ENCODE measurements at regions not wholly inside any gene's neighbourhood (a gene's known extent, or its start where the extent isn't known, plus 50 kb on each side); places are given as distances from the start of the nearest gene placed in this dataset.

DNA sequence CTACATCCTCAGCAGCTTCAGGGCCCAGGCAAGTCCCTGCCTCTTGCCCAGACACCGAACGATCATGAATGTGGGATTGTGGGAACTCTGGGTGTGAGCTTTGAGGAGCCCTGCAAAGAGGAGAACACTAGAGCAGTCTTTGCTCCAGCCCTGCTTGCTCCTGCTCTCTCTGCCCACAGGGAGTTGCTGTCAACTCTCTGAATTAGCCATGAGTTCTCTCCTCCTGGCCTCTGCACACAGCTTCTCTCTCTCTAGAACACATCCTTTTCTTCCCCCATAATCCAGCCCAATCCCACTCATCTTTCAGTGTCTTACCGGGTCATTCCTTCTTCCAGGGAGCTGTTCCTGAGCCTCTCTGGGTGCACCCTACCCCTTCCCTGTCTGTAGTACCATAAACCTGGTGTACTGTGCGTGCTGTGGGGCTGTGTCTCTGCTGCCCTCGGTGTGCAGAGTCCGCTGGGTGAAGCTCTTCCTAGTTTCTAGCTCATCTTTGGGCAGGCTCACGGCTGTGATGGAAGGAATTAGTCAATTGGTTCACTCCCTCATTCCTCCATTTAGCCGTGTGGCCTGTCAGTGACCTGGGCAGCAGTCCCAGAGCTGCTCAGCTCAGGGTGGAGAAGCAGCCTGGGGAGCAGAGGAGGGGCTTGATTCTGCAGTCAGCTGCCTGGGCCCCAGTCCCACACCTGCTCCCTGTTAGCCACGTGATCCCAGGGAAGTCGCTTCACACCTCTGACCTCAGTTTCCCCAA lies 132.9 kb upstream of the HDAC4 start:
- TF ChIP-seq, protein P1, sequence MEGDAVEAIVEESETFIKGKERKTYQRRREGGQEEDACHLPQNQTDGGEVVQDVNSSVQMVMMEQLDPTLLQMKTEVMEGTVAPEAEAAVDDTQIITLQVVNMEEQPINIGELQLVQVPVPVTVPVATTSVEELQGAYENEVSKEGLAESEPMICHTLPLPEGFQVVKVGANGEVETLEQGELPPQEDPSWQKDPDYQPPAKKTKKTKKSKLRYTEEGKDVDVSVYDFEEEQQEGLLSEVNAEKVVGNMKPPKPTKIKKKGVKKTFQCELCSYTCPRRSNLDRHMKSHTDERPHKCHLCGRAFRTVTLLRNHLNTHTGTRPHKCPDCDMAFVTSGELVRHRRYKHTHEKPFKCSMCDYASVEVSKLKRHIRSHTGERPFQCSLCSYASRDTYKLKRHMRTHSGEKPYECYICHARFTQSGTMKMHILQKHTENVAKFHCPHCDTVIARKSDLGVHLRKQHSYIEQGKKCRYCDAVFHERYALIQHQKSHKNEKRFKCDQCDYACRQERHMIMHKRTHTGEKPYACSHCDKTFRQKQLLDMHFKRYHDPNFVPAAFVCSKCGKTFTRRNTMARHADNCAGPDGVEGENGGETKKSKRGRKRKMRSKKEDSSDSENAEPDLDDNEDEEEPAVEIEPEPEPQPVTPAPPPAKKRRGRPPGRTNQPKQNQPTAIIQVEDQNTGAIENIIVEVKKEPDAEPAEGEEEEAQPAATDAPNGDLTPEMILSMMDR (IDR thresholded peaks at IDR 0.05; ENCODE audit: low read depth, low read length, missing control alignments) = no peak
- no peak for DNase-seq (ENCODE audit: low read depth)
- H3K4me3 ChIP-seq (ENCODE audit: low read depth, low read length) = no peak overlapping the region
- in situ Hi-C loops (cut with HindIII; ENCODE audit: low sequenced_read_pairs) = no loop called here

GRCh38 chr2:239532859-239533258 lies 132.0 kb upstream of the HDAC4 start:
- no peak overlapping the region for H3K4me3 ChIP-seq (ENCODE audit: low read depth, low read length)
- in situ Hi-C loops (cut with HindIII; ENCODE audit: low sequenced_read_pairs) = no loop called here
- DNase-seq (ENCODE audit: low read depth) = peak; percentile 1
- TF ChIP-seq, protein P1 (IDR thresholded peaks at IDR 0.05; ENCODE audit: low read depth, low read length, missing control alignments) = no peak

DNA sequence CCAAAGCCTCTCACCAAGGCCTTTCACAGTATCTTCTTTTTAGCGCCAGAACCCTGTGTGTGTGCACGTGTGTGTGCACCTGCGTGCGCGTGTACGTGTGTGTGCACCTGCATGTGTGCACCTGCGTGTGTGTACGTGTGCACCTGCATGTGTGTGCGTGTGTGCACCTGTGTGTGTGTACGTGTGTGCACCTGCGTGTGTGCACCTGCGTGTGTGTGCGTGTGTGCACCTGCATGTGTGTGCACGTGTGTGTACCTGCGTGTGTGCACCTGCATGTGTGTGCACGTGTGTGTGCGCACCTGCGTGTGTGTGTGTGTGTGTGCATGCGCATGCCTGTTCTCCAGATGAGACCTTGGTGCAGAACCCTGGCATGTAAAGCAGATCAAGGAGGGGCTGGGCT lies 131.4 kb upstream of the HDAC4 start:
- no peak overlapping the region for H3K4me3 ChIP-seq (ENCODE audit: low read depth, low read length)
- DNase-seq (ENCODE audit: low read depth) = no peak
- in situ Hi-C loops (cut with HindIII; ENCODE audit: low sequenced_read_pairs) = no loop called here
- TF ChIP-seq, protein P1 (IDR thresholded peaks at IDR 0.05; ENCODE audit: low read depth, low read length, missing control alignments) = no peak

DNA sequence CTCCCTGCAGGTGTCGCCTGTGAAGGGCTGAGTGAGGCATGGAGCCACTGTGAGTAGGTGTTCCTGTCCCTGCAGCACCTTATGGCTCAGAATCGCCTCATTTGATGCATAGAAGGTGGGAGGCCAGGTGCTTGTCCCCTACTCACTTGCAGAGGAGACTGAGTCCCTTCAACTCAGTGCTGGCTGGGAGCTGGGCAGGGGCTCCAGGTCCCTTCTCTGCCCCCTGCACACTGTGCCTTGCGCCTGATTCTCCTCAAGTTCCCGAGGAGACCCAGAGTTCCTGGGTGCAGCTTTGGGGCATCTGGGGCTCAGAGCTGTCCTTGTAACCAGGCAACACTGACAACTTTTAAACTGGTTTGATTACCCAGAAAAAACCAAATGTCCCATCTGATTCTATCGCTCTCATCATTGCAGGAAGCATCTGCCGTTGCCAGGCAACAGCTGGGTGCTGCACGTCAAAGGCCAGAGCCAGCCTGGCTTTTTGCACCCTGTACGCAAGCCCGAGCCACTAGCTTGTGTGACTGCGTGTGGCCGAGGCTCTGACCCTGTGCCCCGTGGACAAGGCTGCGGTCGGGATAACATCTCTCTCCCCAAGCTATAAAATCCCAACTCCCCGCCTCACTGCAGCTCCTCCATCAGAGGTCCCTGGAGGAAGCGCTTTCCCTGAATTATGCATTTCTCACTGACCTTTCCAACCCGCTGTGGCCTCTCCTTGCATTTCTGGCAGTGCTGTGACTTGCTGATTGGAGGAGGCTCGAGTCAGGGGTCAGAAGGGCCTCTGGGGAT lies 130.8 kb upstream of the HDAC4 start:
- TF ChIP-seq, protein P1 (IDR thresholded peaks at IDR 0.05; ENCODE audit: low read depth, low read length, missing control alignments) = no peak
- in situ Hi-C loops (cut with HindIII; ENCODE audit: low sequenced_read_pairs) = no loop called here
- no peak for DNase-seq (ENCODE audit: low read depth)
- H3K4me3 ChIP-seq (ENCODE audit: low read depth, low read length) = no peak overlapping the region

GRCh38 chr2:239530749-239531316 lies 130.0 kb upstream of the HDAC4 start:
- no peak overlapping the region for H3K4me3 ChIP-seq (ENCODE audit: low read depth, low read length)
- in situ Hi-C loops (cut with HindIII; ENCODE audit: low sequenced_read_pairs) = no loop called here
- DNase-seq (ENCODE audit: low read depth) = no peak
- TF ChIP-seq, protein P1 (IDR thresholded peaks at IDR 0.05; ENCODE audit: low read depth, low read length, missing control alignments) = no peak

- no peak for DNase-seq (ENCODE audit: low read depth)
- in situ Hi-C loops (cut with HindIII; ENCODE audit: low sequenced_read_pairs) = no loop called here
- TF ChIP-seq, protein P1 (IDR thresholded peaks at IDR 0.05; ENCODE audit: low read depth, low read length, missing control alignments) = no peak
- no peak overlapping the region for H3K4me3 ChIP-seq (ENCODE audit: low read depth, low read length)
Observed at GRCh38 chr2:239529313-239530015, 128.6 kb upstream of the HDAC4 start.
